HG03103 (cell line): ENCODE measurements at regions not wholly inside any gene's neighbourhood (a gene's known extent, or its start where the extent isn't known, plus 50 kb on each side); places are given as distances from the start of the nearest gene placed in this dataset.

Experiments used
- ATAC-seq: cut with Tn5 transposase; IDR thresholded peaks from one replicate; pipeline ENCODE4 v1.9.1; 2021; ENCODE audit warnings: low read depth; ENCODE audit not compliant: unreplicated experiment

DNA sequence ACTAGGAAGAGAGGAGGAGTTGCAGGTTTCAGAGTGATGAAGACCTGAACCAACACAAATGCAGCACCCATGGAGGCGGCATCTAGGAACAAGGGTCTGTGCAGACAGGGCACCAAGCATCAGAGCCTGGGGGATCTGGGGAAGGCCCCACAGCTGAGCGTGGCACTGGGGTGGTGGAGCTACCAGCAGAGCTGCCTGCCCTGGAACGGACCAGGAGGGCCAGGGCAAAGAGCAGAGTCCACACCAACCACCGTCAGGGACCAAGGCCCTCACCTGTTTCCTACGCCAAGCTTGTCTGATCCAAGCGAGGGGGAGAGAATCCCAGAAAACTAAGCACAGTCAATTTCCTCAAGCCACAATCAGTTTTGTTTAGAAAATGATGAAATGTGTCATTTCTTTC is 79.0 kb upstream of the SYT6 start:
- ATAC-seq = no peak

GRCh38 chr1:114231301-114231700 is 77.6 kb upstream of the SYT6 start:
- no peak for ATAC-seq

DNA sequence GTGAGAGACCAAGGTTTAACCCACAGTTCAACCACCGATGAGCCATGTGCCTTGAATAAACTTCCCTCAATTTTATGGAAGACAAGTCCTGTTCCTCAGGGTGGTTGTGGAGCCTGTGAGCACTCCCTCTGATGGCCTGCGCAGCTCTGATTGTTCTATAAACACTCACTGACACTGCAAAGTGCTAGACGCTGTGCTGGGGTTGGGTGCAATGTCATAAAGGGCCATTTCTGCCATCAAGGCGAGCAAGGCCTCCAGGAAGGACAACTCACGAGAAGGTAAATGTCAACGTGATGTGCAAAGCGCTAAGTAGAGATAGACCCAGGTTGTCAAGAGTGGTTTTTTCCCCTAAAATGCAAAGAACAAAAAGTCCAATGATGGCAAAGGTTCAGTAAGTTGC is 75.7 kb upstream of the SYT6 start:
- ATAC-seq = no peak

GRCh38 chr1:114227059-114227458 is 73.4 kb upstream of the SYT6 start:
- ATAC-seq = no peak

DNA sequence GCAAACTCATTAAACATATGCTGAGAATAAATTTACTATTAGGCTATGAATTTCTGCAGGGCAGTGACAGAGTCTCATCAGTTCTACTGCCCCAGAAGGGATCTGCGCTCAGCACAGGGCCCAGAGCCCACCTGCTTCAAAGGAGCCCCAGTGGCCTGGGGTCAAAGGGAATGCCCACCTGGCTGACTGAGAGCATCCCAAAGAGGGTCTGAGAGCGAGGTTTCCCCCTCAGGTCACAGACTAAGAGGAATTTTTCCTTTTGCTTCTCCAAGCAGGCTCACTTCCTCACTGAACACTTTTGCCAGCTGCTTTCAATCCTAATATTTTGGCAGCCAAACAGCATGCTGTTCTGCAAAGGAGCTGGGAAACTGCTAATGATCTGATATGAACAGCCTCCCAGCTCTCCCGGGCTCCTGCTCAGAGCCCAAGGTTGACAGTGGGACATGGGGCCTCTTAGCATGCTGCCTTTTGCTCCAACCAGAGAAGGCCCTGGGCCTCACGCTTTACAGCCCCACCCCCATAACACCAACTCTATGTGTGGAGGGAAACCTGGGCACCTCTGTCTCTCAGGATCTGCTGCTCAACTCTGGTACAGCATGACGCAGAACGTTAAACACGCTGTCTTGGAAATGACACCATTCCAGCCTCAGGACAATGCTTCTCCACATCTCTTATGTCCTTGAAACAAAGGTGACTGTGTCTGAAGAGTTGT is 70.7 kb upstream of the SYT6 start:
- no peak for ATAC-seq

- no peak for ATAC-seq
These were observed 69.3 kb upstream of the SYT6 start for GRCh38 chr1:114222920-114223319.

GRCh38 chr1:114219172-114219868 is 65.7 kb upstream of the SYT6 start:
- no peak for ATAC-seq

DNA sequence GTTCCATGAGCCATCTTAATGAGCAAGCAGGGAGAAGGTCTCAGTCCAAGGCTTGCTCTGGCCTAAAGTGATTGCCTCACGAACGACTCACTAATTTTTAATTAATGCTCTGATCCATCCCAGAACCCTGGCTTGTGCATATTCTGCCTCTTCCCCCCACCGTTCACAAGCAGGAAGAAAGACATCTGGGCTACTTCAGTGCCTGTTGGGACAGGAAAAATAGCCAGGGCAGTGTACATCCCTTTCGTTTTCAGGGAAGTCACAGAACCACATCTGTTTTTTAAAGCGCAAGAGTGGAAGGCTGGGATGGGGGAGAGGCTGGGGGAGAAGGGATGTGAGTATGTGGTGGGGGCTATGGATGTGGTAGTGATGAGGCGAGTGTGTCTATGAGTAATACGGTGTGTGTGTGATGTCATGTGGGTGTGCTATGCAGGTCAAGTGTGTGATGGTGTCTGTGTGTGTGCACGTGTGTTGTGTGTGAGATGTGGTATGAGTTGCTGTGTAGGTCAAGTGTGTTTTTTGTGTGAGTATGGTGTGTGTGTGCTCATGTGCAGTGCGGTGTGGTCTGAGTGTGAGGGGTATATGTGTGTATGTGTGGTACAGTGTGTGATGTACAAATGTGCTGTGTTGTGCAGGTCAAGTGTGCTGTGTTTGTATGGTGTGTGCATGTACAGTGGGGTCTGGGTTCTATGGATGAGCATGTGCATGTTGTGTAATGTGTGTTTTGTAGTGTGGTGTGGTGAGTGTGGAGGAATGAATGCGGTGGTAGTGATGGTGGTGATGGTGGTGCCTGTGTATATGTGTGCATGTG is 64.9 kb upstream of the SYT6 start:
- no peak for ATAC-seq

- ATAC-seq = no peak
These were observed 62.9 kb upstream of the SYT6 start for GRCh38 chr1:114216431-114217173.

DNA sequence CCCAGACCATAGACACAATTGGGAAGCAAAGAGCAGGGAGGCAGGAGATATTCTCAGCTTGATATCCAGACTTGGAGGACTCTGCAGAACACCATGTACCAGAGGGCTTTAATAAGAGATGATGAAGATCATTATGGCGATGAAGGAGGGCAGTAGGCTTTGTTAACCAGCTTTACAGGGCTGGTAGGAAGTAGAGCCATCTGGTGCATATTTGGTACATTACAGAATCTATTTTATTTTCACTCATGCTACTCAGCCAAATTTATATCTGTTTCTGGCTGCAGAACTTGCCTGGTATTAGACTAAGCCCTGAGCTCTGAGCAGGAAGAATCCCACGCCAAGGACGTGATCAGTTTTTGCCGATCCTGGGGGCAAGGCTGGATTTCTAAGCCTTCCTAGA is 61.8 kb upstream of the SYT6 start:
- ATAC-seq = no peak

- ATAC-seq = no peak
These were observed 60.3 kb upstream of the SYT6 start for GRCh38 chr1:114214016-114214415.

DNA sequence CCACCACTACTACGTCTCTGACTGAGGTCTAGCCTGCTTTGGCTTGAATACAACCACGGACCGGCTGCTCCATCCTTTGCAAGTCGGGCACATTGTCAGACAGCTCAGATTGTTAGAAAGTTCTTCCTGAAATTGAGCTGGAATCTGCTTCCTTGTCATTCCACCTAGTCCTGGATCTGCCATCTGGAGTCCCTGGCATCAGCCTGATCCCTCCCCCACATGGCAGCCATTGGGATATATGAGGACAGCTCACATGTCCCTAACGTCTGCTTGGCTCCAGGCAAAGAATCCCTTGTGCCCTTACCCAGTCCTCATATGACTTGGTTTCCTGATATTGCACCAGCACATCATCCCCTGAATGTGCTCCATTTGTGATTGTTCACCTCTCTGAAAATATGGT is 56.3 kb upstream of the SYT6 start:
- no peak for ATAC-seq

GRCh38 chr1:114208714-114209113 is 55.0 kb upstream of the SYT6 start:
- ATAC-seq = no peak

DNA sequence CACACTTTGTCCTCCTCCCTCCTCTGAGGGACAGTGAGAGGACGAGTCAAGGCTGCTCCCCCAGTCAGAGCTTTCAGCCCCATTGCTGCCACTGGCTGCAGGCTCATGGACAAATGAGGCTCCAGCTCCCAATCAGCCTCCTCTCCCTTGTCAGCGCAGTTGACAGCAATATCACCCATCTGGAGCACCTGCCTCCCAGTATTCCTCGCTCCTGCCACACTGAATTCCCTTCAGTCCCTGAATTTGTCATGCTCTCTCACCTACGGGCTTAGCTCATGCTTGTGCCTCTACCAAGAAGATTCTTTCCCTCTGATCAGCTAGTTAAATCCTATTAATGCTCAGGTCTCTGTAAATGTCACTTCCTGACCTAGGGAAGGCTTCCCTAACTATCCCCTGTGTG is 54.4 kb upstream of the SYT6 start:
- ATAC-seq = no peak

DNA sequence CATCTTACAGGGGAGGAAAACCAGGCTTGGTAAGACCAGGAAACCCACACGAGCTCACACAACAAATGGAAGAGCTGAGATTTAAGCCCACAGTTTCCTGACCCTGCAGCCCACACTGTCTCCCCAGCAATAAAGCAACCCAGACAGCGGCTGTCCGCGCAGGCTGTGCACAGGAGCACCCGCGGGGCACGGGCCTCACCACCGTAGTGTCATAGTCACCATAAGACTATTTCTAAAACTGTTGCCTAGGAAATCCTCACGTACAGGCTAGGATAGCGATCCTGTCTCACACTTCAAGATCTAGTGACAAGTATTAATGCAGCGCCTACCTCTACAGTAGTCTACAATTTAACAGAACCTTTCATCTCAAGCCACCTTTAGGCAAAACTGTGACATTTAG is 54.0 kb upstream of the SYT6 start:
- no peak for ATAC-seq

- ATAC-seq = no peak
These were observed 52.7 kb upstream of the SYT6 start for GRCh38 chr1:114206392-114206791.

DNA sequence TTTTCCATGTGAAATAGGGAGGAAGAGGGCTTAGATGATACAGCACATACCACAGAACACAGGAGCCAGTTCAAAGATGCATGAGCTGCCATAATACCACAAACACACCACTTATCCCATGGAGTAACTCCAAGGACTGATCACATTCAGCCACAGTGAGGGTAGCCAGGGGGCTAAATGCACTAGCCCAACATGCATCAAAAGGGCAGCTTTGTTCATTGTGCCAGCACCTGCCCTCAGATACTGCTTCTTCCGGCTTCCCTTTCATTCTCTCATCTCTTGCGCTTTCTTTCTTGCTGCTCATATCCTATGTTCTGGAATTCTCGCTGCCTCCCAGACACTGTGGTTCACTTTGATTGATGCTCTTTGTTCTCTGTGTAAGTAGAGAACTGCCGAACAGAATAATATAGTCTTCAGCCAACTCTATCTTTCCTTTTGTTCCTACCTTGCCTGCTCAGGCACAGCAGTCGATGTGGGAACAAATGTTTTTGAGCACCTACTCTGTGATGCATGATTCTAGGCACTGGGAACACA is 50.0 kb upstream of the SYT6 start:
- ATAC-seq = no peak
